GM19438 (cell line): ENCODE measurements at regions not wholly inside any gene's neighbourhood (a gene's known extent, or its start where the extent isn't known, plus 50 kb on each side); places are given as distances from the start of the nearest gene placed in this dataset.

Experiments
- ATAC-seq: cut with Tn5 transposase; IDR thresholded peaks from one replicate; pipeline ENCODE4 v1.9.1; 2021; ENCODE audit warnings: low read depth; ENCODE audit not compliant: unreplicated experiment

GRCh38 chr14:101128478-101129321 lies 225.2 kb upstream of the RTL1 start:
- ATAC-seq: no peak

- ATAC-seq: no peak
Measured at GRCh38 chr14:101129521-101130167, 226.1 kb upstream of the RTL1 start.

GRCh38 chr14:101130861-101131260 lies 227.3 kb upstream of the RTL1 start:
- no peak for ATAC-seq

DNA sequence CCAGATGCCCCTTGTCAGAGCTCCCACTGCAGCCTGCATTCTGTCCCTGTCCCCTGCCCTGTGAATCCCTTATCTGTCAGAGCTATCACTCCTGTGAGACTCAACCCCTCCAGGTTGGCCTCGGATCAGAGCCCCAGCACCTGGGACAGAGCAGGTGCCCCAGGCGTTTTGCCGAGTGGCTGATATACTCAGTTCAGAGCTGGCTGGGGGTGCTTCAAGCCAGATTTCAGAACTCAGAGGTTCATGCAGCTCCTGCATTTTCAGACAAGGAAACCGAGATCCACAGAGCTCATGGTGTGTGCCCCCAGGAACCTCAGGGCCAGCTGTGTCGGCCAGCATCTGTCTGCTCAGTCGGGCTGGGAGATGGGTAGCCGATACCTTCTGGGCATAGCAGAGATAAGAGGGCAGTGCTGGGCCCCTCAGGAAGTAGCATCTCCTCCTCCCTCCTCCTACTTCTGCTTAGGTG lies 228.0 kb upstream of the RTL1 start:
- ATAC-seq: no peak

DNA sequence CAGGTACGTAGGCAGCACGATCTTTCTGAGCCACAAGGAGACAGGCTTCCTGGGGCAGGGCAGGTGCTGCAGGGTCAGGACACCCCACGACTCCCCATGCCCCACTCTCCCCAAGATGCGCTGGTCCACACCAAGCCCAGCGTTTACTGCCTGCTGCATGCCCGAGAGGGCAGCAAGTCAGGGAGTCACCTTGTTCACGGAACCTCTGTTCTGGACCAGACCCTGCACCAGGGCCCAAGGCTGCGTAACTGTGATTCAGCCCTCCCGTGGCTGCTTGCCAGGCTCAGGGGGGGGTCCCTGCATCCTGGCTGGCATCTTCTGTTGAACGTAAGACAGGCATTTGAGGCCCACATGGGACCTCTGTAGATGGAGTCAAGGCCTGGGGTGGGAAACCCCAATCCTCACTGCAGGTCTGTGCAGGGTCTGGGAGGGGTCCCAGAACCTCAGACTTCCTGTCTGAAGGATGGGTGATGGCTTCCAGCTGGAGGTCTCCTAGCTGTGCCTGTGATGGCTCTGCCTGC lies 228.6 kb upstream of the RTL1 start:
- ATAC-seq: no peak

- ATAC-seq: no peak
Measured at GRCh38 chr14:101132588-101132987, 229.1 kb upstream of the RTL1 start.

DNA sequence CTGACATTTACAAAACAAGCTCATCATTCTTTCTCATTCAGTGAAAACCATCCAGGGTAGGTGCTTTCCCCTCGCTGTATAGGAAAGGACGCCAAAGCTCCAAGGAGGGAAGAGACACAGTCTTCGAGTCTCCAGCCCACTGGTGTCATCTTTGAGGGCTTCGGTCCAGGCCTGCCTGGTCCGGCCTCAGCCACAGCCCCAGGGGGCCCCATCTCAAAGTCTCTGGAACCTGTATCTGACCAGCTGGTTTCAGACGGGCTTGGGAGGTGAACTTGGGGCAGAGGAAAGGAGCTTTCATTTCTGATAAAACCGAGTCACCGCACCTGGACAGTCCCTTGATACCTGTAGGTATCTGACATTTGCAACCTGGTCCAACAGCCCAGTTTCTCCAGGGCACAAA lies 229.5 kb upstream of the RTL1 start:
- ATAC-seq: no peak

GRCh38 chr14:101134161-101134631 lies 230.7 kb upstream of the RTL1 start:
- no peak for ATAC-seq

DNA sequence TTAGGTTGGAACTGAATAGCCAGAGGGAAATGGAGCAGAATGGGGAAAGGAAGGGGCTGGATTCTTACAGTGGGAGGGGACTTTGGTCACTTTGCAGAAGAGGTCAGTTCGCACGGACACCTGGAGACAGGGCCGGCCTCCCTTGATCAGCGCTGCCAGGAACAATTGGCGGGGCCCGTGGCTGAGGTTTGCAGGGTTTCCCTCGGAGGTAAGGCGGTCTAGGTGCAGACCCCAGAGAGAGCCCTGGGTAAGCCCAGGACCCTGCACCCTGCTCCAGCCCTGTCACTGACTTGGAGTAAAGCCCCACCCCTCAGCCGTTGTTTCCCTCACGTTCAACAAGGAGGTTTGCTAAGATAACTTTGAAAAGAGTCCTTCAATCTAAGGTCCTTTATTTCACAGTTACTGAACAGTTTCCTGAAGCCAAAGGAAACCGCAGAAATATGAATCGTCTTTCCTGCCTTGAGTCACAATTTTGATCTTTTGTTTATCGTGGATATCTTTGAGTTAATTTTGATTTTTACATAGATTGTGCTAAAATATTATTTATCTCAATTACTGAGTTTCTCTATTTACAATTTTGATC lies 231.4 kb upstream of the RTL1 start:
- ATAC-seq: no peak

DNA sequence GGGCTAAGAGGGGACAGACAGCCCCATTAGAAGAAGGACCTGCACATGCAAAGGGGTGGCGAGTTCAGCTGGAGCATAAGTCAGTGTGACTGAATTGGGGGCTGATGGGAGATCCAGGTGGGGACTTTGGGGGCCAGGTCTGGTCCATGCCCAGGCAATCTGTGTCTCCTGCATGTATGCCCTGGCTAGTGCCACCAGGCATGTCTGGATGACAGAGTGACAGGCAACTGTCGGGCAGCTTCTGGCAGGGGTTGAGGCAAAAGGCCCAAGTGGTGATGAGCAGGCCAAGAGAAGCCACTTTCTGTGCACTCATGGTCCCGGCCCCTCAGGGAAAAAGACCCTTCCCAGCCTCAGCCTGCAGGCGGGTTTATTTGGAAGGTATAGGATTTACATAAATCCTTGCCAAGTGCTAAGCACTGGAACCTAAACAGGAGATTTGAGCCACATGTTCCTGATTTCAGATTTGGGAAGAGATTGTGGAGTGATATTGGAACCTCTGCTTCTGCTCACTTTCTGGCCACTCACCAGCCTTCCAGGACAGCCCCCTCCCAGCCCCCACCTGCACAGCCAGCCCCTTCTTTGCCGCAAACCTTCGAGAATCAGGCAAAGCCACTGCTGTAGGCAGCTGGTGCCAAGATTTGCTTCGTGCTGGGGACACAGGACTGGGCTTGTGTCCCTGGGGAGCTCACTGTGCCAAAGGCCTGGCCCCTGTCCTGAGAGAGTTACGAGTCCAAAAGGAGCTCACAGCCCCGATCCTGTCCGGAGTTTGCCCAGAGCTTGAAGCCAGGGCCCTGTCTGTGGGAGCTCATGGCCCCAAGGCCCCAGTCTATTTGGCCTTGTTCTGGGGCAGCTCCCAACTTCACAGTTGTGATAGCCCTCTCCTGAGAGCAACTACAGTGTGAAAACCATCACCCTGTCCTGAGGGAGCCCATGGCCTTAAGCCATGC lies 232.5 kb upstream of the RTL1 start:
- ATAC-seq: no peak

DNA sequence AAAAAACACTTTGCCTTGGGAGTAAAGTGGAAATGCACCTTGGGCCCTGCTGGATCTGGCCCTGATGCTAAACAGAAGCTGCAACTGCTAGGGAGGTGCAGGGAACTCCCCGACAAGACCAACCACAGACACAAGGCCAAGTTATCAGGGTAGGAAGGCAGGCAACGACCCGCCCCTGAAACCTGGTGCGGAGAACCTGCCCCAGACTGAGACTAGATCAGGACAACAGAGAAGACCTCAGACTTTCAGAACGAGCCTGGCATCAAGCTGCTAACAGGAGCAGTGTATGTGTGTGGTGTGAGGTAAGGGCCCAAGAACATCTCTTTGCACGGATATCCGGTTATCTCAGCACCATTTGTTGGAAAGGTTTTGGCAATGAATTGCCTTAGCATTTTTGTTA lies 233.7 kb upstream of the RTL1 start:
- no peak for ATAC-seq

DNA sequence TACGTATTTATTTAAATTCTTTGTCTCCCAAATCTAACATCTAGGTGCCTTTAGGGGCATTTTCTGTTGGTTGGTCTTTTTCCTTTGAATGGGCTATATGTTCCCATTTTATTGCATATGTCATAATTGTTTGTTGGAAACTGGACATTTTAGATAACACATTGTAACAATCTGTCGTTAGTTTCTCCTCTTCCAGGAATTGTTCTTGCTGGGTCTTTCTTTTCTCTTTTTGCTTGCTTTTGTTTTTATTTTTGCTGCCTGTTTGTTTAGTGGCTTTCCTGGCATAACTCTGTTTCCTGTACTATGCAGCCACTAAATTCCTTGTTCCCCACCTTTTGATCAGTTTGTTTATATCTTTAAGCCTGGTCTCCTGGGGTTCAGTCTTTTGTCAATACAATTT lies 244.3 kb upstream of the RTL1 start:
- no peak for ATAC-seq

GRCh38 chr14:101150039-101150610 lies 246.6 kb upstream of the RTL1 start:
- ATAC-seq: no peak

- no peak for ATAC-seq
Measured at GRCh38 chr14:101151226-101151926, 247.9 kb upstream of the RTL1 start.

GRCh38 chr14:101151927-101152305 lies 248.4 kb upstream of the RTL1 start:
- ATAC-seq: no peak

GRCh38 chr14:101152855-101153254 lies 249.3 kb upstream of the RTL1 start:
- no peak for ATAC-seq

- ATAC-seq: no peak
Measured at GRCh38 chr14:101153691-101154090, 250.2 kb upstream of the RTL1 start.

DNA sequence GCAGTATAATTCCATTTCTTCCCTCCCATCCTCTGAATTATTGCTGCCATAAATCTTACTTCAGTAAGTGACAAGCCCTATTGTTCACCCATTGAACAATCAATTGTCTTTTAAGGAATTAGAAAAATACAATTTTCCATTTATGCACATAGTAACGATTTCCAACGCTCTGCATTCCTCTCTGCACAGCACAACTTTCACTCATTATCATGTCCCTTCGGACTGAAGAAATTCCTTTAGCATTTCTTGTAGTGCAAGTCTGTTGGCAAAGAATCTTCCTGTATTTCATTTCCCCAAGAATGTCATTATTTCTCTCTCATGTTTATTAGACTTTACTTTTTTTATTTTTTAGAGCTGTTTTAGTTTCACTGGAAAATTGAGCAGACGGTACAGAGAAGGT lies 252.1 kb upstream of the RTL1 start:
- ATAC-seq: no peak

DNA sequence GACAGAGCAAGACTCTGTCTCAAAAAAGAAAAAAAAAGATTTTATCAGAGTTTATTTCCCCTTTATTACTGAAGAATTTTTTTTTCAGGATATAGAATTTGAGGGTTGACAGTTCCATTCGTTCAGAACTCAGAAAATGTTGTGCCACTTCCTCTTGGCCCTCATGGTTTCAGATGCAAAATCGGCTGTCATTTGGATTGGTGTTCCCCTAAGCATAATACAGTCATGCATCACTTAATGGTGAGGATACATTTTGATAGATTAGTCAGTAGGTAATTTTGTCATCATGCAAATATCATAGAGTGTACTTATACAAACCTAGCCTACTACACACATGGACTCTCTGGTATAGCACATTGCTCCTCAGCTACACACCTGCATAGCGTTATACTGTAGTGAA lies 263.9 kb upstream of the RTL1 start:
- ATAC-seq: no peak
